GM21619 (cell line): ENCODE measurements at regions not wholly inside any gene's neighbourhood (a gene's known extent, or its start where the extent isn't known, plus 50 kb on each side); places are given as distances from the start of the nearest gene placed in this dataset.

Experiments
- ATAC-seq: cut with Tn5 transposase; IDR thresholded peaks from one replicate; pipeline ENCODE4 v1.9.1; 2021; ENCODE audit not compliant: unreplicated experiment

DNA sequence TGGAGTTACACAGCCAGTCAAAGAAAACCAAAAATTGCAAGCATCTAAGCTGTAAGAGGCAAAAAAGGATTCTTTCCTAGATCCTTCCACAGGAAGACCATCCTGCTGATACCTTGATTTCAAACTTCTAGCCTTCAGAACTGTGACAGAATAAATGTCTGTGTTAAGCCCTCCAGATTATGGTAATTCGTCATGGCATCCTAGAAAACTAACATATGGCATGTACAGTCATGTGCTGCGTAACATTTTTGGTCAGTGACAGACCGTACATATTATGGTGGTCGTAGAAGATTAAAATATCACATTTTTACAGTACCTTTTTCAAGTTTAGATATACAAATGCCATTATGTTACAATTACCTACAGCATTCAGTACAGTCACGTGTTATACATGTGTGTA, 660.9 kb upstream of the LMO3 start:
- ATAC-seq = no peak

DNA sequence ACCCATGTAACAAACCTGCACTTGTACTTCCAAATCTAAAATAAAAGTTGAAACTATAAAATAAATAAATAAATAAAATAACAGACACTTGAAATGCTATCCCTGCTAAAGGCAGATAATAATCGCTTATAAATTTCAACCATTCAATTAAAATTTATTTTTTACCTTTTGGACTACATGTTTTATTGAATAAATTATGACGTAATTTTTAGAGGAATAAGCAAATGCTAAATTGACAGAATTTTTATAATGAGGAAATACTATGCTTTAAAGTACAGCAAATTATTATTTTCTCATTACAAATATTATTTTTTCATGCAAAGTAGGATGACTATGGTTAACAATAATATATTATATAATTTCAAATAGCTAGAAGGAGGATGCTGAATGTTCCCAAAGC, 658.6 kb upstream of the LMO3 start:
- ATAC-seq = no peak

DNA sequence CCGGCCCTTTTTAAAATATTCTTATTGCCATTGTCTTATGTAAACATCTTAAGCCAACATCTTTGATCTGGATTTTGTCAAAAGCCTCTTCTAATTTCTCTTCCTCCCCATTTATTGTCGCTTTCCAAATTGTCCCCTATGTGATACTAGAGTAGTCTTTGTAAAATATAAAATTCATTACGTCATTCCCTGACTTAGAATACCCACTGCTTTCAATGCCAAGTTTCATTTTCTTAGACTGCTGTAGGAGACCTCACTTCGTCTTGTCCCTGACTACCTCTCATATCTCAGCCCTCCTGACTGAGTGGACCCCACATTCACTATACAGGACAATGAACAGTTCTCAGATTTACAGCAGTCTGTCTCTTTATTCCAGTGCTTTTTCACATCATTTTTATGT, 633.9 kb upstream of the LMO3 start:
- no peak for ATAC-seq

DNA sequence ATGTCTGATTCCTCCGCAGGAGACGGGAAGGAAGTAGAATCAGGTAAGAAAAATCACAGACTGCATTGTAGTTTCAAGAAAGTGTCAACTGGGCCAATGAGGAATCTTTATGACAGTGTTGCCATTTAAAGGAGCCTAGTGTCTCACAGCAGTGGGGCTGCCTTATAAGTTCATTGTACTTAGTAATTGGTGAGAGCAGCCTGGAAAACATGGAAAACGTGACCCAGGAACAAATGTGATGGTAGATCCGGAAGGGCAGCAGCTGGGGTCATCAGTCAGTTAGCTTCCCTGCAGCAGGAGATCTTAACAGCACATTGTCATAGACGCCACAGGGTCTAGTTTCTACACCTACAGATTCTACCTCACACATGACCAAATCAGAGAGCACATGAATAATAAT, 630.0 kb upstream of the LMO3 start:
- ATAC-seq = no peak

DNA sequence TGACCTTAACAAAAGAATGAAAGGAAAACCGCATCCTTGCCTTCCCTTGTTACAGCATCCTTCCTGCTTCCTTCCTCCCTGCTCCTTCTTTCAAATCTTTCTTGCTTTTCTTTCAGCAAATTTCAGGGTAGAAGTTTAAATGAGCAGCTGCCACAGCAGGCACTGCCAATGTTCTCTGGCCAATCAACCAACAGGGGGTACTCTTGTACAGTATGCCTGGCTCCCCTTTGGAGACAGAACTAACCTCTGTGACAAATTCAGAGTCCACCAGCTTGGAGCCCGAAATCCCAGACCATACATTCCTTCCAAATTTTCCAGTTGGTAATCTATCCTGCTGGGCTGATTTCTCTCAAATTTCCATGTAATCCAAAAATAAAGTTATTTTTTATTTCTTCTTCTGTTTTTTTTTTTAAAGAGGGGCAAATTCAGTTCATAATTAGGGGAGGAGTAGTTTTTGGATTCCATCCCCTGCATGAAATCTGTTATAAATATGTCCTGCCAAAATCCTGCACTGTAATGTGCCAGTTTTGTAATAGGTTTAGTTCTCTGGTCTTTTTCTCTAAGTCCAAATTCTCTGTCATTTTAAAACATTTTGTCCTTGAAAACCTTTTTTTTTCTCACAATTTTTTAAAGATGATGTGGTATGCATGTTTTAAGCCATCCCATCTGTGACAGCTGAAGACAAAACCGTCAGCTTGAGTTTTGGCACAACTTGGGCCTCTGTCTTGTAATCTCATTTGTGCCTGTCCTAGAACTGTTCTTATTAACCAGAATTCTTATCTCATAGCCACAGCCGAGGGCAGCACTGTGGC, 610.0 kb upstream of the LMO3 start:
- no peak for ATAC-seq

DNA sequence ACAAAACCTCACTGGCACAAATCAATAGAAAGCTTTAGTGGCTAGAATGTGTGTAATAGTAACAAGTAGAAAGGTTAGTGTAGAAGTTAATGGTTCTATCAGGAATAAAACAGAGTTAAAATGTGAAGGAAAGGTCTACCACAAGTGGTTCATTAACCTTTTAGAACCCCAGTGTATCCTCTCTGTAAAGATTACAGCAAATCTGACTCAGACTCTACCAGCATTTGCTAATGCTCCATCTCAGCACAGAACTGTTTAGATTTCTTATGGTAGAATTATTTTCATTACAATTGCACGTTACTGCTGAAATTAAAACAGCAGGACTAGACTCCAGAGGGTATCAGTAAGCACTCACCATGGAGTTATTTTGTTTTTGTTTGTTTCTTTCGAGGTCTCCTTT, 609.0 kb upstream of the LMO3 start:
- ATAC-seq = no peak

DNA sequence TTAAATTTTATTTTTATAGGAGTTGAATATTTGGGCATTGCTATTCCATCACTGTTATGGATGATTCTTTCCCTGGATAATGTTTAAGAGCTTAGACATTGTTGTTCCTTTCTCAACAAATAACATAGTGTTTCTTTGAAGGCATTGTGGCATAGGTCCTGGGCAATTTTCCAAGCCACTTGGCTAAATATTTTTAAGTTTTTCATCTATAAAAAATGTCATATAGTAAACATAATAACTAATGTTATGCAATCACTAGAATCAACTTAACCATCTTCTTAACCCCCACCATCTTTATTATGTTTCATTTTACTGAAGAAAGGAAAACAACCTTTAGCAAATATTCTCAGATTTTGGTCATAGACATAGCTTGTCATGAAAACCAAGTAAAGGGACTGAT, 600.6 kb upstream of the LMO3 start:
- ATAC-seq = no peak

DNA sequence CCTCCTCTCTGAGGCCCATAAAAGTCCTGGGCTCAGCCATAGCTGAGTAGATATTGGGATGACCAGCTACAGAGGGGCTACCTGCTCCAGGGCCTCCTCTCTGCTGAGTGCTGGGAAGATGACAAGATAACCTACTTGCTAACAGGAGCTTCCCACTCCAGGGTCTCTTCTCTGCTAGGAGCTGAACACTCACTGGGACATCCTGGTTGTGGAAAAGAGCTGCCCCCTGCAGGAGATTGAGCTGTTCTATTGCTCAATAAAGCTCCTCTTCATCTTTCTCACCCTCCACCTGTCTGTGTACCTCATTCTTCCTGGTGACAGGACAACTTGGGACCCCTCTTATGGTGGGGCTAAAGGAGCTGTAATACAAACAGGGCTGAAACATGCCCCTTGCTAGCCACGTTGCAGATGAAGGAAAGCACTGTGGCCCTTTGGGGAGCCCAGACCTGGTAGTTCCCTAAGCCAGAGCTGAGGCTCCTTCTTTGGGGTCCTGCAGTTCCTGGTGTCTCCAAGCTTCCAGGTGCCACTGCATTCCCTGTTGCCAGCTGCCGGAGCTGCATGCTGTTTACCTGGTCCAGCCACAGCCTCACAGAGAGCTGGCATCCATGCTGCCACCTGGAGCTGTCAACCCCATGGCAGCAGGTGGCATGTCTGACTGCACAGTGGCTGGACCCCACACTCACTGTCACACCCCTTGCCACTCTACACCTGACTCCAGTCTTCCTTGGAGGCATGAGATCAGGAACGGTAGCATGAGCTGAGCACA, 598.5 kb upstream of the LMO3 start:
- ATAC-seq = no peak

DNA sequence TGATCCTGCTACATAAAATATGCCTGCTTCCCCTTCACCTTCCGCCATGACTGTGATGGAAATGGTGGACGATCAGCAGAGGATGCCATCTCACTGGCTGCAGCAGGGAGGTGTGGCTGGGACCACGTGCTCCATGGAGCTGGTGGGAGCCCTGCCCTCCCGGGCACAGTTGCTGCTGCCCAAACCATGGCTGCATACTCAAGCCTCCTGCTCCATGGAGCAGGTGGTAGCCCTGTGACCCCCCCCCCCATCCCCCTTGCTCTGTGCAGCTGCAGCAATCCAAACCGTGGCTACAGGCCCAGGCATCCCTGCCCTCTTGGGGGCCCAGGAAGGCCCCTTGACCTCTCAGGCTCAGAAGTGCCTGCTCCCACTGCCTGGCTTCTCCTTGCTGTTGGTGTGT, 597.5 kb upstream of the LMO3 start:
- no peak for ATAC-seq

DNA sequence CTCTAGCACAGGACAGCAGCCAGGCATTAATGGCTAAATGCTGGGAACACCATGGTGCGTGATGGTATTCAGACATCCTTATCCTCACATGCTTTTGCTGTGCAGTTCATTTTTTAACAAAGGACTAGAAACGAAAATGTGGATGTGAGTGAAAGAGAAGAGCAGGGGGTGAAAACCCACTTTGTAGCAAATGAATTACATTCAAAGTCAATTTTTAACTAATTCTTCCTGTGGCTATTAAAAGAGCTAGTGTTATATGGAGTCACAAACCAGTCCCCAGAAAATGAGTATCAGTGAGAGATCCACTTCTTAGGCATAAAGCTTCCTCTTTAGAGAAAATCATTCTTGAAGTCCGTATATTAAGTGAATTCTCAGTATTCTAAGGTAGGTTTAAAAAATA, 592.0 kb upstream of the LMO3 start:
- ATAC-seq = no peak

DNA sequence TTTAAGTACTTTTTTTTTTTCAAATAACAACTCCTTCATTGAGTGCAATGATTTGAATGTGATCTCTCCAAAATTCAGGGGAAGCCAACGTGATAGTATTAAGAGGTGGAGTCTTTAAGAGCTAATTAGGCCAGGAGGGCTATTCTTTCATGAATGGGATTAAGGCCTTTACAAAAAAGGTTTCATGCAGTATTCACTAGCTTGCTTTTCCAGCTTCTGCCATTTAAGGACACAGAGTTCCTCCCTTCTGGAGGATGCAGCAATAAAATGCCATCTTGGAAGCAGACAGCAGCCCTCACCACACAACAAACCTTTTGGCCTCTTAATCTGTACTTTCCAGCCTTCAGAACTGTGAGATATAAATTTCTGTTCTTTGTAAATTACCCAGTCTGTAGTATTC, 586.8 kb upstream of the LMO3 start:
- no peak for ATAC-seq

DNA sequence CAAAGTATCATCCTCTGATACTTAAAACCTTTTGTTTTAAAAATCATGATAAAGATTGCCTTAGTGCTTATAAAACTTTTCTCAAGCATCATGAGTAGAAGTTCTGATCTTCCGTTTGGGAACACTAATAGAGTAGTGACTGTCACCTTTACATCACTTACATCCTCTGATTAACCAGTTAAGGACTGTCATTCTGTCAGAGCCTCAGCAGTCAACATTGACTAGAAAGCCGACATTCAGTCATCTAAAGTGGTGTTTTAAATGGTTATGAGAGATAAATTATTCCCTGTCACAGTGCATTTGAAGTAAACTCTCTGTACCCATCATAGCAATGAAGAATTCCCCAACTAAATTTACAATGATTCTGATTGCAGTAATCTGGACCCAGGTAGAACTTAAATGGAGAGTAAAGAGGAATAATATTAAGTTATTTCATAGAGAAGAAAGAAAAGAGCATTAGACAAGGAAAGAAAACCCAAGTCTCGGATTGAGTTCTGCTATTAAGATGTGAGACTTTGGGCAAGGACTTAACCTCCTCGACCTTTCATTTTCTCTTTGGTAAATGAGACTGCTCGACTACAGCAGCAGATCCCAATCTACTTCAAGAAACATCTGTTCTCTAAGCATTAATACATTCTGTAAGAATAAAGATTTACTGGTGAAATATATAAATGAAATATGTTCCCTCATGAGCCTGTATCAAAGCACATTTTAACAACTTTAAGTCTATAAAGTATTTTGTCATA, 563.9 kb upstream of the LMO3 start:
- ATAC-seq = no peak

DNA sequence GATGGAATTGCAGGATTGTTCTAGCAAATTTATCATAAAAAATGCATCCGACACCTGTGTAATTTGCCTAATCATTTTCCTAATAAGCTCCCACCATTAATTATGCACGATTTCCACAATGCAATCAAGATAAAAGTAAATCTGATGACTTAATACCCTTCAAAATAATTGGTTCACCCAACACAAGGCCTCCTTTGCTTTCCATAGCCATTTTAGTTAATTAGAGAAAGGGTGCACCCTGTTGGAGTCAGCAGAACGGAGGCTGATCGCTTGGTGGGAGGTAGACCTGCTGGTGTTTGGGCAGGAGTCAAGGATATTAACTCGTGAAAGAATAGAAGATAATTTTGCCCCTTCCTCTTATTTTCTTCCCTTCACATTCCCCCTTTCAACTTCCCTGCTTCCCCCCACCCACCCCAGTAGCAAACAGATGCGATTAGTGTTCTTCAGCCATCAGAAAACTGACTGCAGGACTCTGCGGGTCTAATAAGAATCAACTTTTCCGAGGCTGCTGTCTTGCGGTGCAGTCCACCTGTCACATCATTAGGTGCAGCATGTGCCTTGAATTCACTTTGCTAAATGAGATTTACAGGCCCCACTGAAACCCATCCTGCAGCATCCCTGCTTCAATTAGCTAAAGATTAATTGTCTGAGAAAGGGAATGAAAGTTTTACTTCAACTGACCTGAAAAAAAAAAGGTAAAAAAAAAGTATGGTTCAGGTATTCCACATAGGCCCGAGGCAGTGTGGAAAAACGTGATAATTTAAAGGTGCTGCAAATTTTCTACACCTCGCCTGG, 553.7 kb upstream of the LMO3 start:
- ATAC-seq = no peak

DNA sequence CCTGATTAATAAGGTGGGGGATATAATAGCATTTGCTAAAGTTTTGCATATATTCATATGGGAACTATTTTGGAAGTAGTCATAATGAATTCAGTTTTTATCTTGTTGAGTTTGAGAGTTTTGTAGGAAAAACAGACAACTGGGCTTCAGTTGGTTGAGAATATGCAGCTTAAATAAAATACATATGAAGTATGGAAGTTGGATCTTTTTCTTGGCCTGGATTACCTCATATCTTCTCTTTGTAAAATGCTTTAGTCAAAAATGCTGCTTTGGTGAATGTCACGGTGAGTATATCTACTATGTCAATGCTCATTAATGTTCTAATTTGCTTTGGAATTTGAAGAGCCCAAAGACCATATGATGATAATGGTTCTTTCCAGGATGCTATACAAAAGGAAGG, 552.2 kb upstream of the LMO3 start:
- ATAC-seq = no peak

DNA sequence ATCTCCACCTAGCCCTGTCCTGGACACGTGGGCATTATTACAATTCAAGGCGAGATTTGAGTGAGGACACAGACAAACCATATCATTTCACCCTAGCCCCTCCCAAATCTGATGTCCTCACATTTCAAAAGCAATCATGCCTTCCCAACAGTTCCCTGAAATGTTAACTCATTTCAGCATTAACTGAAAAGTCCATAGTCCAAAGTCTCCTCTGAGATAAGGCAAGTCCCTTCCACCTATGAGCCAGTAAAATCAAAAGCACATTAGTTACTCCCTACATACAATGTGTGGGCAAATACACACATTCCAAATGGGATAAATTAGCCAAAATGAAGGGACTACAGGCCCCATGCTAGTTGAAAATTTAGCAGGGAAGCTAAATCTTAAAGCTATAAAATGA, 546.0 kb upstream of the LMO3 start:
- no peak for ATAC-seq

DNA sequence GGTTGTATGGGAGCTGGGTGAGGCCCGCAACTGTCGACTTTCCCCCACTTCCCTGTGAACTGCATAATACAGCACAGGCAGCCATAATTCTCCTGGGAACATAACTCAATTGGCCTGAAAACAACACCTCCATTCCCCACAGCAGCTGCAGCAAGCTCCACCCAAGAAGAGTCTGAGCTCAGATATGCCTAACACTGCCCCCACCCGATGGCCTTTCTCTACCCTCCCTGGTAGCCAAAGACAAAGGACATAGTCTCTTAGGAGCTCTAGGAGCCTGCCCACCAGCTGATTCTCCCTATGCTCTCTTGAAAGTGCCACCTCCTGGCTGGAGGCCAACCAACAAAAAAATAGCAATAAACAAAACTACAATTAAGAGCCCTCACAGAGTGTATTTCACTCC, 542.7 kb upstream of the LMO3 start:
- ATAC-seq = no peak

DNA sequence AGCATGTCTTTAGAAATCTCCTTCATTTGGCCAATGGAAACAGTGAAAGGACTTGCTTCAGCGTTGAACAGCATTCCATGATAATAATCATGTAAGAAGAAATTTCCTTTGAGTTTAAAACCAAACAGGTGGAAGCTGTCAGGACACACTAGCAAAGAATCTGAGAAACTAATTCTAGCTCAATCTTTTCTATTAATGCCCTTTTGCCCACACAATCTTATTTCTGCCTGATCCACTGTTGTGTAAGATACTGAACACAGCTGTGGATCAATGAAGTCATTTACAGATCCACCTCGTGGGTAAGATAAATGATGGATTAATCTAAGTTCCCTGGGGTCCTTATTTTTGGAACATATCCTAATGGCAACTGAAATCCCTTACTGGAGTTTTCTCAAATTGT, 536.9 kb upstream of the LMO3 start:
- ATAC-seq = no peak

DNA sequence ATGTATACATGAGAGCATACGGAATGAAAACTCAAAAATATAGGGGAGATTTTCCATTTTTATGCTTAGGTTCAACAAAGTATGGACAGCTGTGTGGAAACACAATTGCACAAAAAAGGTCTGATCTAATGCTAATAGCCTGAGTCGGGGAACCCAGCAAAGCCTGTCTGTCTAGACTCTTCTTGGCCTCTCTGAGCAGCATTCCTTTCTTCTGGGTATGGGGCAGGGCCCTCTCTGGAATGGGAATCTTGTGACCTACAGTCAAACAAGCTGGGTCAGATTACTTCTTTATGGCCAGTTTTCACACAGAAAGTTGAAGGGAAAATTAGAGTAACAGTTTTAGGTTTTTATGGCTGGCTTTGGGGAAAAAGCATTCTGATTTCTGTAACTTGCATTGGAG, 534.0 kb upstream of the LMO3 start:
- ATAC-seq = no peak

DNA sequence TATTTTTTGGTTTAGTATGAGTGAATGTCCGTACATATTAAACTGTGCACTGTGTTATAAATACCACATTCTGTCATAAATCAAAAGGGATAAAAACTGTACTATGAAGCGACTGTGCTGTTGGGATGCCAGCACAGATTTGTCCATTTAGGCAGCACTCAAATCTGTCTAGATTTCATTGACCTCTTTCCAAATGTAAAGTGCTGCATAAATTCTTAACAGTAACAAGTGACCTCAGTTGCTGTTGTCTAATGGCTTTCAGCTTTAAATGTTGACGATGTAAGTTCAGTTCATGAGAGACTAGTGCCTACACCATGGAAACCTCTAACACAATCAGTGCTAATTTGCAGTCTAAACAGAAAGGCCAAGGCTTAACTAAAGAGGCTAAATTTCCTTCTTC, 531.4 kb upstream of the LMO3 start:
- no peak for ATAC-seq

DNA sequence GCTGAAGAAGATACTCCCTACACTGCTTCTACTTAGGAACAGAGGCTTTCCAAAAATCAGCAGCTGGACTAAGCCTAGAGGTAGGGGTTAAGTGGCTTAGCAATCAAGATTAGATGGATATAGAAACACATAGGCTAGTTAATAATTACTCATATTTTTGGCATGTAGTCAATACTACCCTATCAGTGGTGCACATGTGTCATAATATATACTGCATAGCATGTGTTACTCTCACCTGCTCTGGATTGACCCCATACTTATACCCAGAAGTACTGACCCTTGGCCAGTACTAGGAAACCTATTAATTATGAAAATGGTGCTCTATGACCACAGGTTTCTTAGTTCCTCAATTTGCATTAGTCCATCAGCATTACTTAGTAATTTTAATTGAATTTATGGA, 528.4 kb upstream of the LMO3 start:
- no peak for ATAC-seq

DNA sequence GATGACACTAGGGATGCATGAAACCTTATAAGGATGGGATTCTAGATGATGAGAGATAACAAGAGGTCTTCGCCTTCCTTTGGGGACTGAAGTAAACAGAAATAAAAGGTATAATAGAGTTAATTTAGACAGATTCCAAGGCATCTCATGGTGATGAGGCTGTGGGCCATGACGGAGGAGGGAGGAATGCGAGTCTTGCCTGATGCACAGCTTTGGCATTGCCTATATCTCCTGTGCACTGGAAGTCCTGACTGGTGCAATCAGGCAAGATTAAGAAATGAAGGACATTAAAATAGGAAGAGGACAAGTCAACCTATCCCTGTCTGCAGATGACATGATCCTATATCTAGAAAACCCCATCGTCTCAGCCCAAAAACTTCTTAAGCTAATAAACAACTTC, 526.4 kb upstream of the LMO3 start:
- no peak for ATAC-seq
